Astrocyte (in vitro differentiated cells and primary cell): ENCODE measurements at regions not wholly inside any gene's neighbourhood (a gene's known extent, or its start where the extent isn't known, plus 50 kb on each side); places are given as distances from the start of the nearest gene placed in this dataset.

Source experiments
- EZH2 ChIP-seq: IDR thresholded peaks from 2 replicates; pipeline ENCODE4 v1.6.1; 2012; ENCODE audit warnings: mild to moderate bottlenecking, low read length, inconsistent platforms; ENCODE audit not compliant: insufficient read depth
- TF ChIP-seq, protein P1 (sequence below): IDR thresholded peaks from 2 replicates; pipeline ENCODE4 v1.5.1; 2011; ENCODE audit warnings: low read depth, mild to moderate bottlenecking, inconsistent platforms, low read length, moderate library complexity; ENCODE audit not compliant: insufficient read depth

DNA sequence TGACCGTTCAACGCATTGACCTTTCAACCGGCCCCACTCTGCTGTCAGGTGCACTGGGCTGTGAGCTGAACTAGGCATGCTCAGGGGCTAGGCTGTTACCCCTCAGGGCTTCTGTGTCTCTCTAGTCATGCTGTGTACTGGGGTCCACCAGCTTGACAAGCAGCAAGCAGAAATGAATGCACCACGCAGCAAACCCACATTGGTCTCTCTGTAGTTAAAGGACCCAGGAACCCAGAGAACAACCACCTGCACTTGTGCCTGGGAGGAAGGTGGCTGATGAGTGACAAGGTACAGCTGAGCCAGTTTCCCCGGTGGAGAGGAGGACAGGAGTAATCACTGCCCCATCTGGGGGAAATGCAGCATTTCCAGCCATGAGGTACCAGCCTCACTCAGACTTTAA is 159.9 kb downstream of the USP12 start:
- TF ChIP-seq, protein P1, sequence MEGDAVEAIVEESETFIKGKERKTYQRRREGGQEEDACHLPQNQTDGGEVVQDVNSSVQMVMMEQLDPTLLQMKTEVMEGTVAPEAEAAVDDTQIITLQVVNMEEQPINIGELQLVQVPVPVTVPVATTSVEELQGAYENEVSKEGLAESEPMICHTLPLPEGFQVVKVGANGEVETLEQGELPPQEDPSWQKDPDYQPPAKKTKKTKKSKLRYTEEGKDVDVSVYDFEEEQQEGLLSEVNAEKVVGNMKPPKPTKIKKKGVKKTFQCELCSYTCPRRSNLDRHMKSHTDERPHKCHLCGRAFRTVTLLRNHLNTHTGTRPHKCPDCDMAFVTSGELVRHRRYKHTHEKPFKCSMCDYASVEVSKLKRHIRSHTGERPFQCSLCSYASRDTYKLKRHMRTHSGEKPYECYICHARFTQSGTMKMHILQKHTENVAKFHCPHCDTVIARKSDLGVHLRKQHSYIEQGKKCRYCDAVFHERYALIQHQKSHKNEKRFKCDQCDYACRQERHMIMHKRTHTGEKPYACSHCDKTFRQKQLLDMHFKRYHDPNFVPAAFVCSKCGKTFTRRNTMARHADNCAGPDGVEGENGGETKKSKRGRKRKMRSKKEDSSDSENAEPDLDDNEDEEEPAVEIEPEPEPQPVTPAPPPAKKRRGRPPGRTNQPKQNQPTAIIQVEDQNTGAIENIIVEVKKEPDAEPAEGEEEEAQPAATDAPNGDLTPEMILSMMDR = no peak
- no peak for TF ChIP-seq EZH2
